ENCODE measurements at regions not wholly inside any gene's neighbourhood (a gene's known extent, or its start where the extent isn't known, plus 50 kb on each side); places are given as distances from the start of the nearest gene placed in this dataset.

DNA sequence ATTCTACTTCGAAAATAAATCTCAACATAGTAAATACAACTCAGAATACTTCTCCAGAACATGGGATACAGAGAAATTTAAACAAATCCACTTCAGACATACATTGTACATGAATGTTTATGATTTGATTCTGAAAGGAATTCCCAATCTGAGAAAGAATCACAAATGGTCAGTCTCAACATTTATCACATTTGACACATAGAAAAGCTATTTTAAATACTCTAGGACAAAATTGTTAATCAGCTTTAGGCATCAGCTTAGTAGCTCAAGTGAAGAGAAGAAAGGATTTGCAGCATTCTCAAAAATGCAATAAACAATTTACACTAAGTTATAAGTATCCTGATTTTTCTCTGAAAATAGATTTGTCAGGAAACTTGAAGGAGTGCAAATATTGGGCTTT lies 184.8 kb downstream of the PTPRC start:
- TF ChIP-seq, protein P1, sequence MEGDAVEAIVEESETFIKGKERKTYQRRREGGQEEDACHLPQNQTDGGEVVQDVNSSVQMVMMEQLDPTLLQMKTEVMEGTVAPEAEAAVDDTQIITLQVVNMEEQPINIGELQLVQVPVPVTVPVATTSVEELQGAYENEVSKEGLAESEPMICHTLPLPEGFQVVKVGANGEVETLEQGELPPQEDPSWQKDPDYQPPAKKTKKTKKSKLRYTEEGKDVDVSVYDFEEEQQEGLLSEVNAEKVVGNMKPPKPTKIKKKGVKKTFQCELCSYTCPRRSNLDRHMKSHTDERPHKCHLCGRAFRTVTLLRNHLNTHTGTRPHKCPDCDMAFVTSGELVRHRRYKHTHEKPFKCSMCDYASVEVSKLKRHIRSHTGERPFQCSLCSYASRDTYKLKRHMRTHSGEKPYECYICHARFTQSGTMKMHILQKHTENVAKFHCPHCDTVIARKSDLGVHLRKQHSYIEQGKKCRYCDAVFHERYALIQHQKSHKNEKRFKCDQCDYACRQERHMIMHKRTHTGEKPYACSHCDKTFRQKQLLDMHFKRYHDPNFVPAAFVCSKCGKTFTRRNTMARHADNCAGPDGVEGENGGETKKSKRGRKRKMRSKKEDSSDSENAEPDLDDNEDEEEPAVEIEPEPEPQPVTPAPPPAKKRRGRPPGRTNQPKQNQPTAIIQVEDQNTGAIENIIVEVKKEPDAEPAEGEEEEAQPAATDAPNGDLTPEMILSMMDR (IDR thresholded peaks at IDR 0.05; ENCODE audit: low read length), result no peak
- TF ChIP-seq EZH2 (IDR thresholded peaks at IDR 0.05; ENCODE audit: borderline replicate concordance, low read length), result no peak

Measured in OCI-LY1 (cell line).